ENCODE measurements at regions not wholly inside any gene's neighbourhood (a gene's known extent, or its start where the extent isn't known, plus 50 kb on each side); places are given as distances from the start of the nearest gene placed in this dataset.

DNA sequence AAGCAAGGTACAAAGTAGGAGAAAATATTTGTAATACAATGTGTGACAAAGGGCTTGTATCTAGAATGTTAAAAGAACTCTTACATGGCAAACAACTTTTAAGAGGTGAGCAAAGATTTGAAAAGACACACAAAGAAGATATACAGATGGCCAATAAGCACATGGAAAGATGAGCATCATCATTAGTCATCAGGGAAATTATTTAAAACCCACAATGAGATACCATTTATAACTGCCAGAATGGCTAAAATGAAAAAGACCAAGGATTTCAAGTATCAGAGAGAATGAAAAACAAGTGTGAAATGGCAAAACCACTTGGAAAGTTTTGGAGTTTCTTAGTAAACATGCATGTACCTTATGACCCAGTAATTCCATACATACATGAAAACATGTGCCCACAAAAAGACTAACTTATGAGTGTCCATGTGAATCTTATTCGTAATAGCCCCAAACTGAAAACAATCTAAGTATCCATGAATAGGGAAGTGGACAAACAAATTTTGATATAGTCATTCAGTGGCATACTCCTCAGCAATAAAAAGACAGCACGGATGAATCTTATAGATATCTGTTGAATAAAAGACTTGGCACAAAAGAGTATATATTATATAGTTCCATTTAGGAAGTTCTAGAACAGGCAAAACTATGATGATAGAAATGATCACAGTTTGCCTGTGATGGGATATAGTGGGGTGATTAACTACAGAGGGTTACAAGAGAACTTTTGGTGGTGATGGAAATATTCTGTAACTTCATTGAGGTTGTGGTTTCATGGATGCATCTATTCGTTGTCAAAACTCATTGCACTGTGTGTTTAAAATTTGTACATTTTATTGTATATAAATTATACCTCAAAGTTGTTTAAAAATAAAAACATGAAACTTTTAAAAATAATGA is 82.0 kb downstream of the DISP1 start:
- TF ChIP-seq, protein P1, sequence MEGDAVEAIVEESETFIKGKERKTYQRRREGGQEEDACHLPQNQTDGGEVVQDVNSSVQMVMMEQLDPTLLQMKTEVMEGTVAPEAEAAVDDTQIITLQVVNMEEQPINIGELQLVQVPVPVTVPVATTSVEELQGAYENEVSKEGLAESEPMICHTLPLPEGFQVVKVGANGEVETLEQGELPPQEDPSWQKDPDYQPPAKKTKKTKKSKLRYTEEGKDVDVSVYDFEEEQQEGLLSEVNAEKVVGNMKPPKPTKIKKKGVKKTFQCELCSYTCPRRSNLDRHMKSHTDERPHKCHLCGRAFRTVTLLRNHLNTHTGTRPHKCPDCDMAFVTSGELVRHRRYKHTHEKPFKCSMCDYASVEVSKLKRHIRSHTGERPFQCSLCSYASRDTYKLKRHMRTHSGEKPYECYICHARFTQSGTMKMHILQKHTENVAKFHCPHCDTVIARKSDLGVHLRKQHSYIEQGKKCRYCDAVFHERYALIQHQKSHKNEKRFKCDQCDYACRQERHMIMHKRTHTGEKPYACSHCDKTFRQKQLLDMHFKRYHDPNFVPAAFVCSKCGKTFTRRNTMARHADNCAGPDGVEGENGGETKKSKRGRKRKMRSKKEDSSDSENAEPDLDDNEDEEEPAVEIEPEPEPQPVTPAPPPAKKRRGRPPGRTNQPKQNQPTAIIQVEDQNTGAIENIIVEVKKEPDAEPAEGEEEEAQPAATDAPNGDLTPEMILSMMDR (IDR thresholded peaks at IDR 0.05; ENCODE audit: low read depth, low read length): no peak
- TF ChIP-seq, protein P2, sequence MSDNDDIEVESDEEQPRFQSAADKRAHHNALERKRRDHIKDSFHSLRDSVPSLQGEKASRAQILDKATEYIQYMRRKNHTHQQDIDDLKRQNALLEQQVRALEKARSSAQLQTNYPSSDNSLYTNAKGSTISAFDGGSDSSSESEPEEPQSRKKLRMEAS (IDR thresholded peaks at IDR 0.05; ENCODE audit: low read depth, low read length): no peak
- no peak for TF ChIP-seq POLR2A (IDR thresholded peaks at IDR 0.05; ENCODE audit: extremely low read depth, insufficient read length)

Measured in NB4 (cell line).